RWPE2 (cell line): ENCODE measurements at regions not wholly inside any gene's neighbourhood (a gene's known extent, or its start where the extent isn't known, plus 50 kb on each side); places are given as distances from the start of the nearest gene placed in this dataset.

Source experiments
- ATAC-seq: fragments of 200-7000 bp; cut with Tn5 transposase; 3 replicates; pipeline ENCODE4 v1.9.1; 2021; ENCODE audit warnings: low read depth
- DNase-seq: peaks from one replicate; pipeline ENCODE4 v3.0.0-alpha.2; 2020; ENCODE audit warnings: low spot score
- H3K27ac ChIP-seq: fragments of 450-650 bp; 2 replicates; pipeline ENCODE4 v1.5.1; 2017; ENCODE audit warnings: mild to moderate bottlenecking; ENCODE audit not compliant: poor library complexity, severe bottlenecking
- H3K27me3 ChIP-seq: fragments of 250-450 bp; sonication (Bioruptor Pico); 2 replicates; pipeline ENCODE4 v1.5.1; 2021; ENCODE audit warnings: mild to moderate bottlenecking, moderate library complexity; ENCODE audit not compliant: insufficient read depth, poor library complexity, severe bottlenecking
- H3K36me3 ChIP-seq: fragments of 250-450 bp; sonication (Bioruptor Pico); 2 replicates; pipeline ENCODE4 v1.5.1; 2020; ENCODE audit warnings: low read depth, mild to moderate bottlenecking, moderate library complexity
- H3K4me1 ChIP-seq: fragments of 250-450 bp; sonication (Bioruptor Pico); 2 replicates; pipeline ENCODE4 v1.5.1; 2021; ENCODE audit warnings: mild to moderate bottlenecking, moderate library complexity; ENCODE audit not compliant: insufficient read depth, poor library complexity, severe bottlenecking
- H3K4me3 ChIP-seq: fragments of 250-450 bp; sonication (Bioruptor Pico); 2 replicates; pipeline ENCODE4 v1.5.1; 2021; ENCODE audit warnings: mild to moderate bottlenecking, moderate library complexity; ENCODE audit not compliant: severe bottlenecking
- H3K9me3 ChIP-seq: fragments of 250-450 bp; sonication (Bioruptor Pico); 2 replicates; pipeline ENCODE4 v1.5.1; 2021; ENCODE audit warnings: mild to moderate bottlenecking, moderate library complexity; ENCODE audit not compliant: severe bottlenecking
- CTCF ChIP-seq: fragments of 450-650 bp; IDR thresholded peaks from one replicate; pipeline ENCODE4 v1.5.1; 2017; ENCODE audit warnings: mild to moderate bottlenecking, moderate library complexity; ENCODE audit not compliant: poor library complexity, severe bottlenecking

GRCh38 chr1:14236097-14236496, 362.4 kb upstream of the KAZN start:
- no peak overlapping the region for H3K4me3 ChIP-seq
- no peaks in the 10 kb centered on the region for H3K9me3 ChIP-seq
- DNase-seq (no peak), ATAC-seq (no peak)
- H3K36me3 ChIP-seq = no peaks in the 10 kb centered on the region
- H3K27ac ChIP-seq = no peak overlapping the region
- no peaks in the 10 kb centered on the region for H3K27me3 ChIP-seq
- TF ChIP-seq CTCF = no peak
- H3K4me1 ChIP-seq = no peaks in the 10 kb centered on the region

- no peak for ATAC-seq
- Histone ChIP-seq H3K9me3 (no peaks in the 10 kb centered on the region), H3K36me3 (no peaks in the 10 kb centered on the region), H3K27me3 (no peaks in the 10 kb centered on the region), H3K4me1 (no peaks in the 10 kb centered on the region), H3K27ac (no peak overlapping the region), H3K4me3 (no peak overlapping the region)
- TF ChIP-seq CTCF = no peak
- DNase-seq = no peak
Measured at GRCh38 chr1:14238472-14239307, 359.8 kb upstream of the KAZN start.

GRCh38 chr1:14240265-14240664, 358.2 kb upstream of the KAZN start:
- no peak for TF ChIP-seq CTCF

GRCh38 chr1:14242123-14242522, 356.4 kb upstream of the KAZN start:
- Histone ChIP-seq H3K9me3 (no peaks in the 10 kb centered on the region), H3K36me3 (no peaks in the 10 kb centered on the region), H3K4me3 (no peak overlapping the region), H3K27ac (no peak overlapping the region), H3K4me1 (no peaks in the 10 kb centered on the region), H3K27me3 (no peaks in the 10 kb centered on the region)
- TF ChIP-seq CTCF = no peak
- no peak for ATAC-seq
- DNase-seq = no peak

More at GRCh38 chr1:14240265-14240664, 358.2 kb upstream of the KAZN start:
- Histone ChIP-seq H3K4me1 (no peaks in the 10 kb centered on the region), H3K9me3 (no peaks in the 10 kb centered on the region), H3K27me3 (no peaks in the 10 kb centered on the region), H3K36me3 (no peaks in the 10 kb centered on the region), H3K4me3 (no peak overlapping the region), H3K27ac (no peak overlapping the region)
- DNase-seq = no peak
- ATAC-seq = no peak

GRCh38 chr1:14242870-14243269, 355.6 kb upstream of the KAZN start:
- no peaks in the 10 kb centered on the region for H3K27me3 ChIP-seq
- H3K27ac ChIP-seq = no peak overlapping the region
- H3K36me3 ChIP-seq = no peaks in the 10 kb centered on the region
- TF ChIP-seq CTCF = no peak
- DNase-seq (no peak), ATAC-seq (no peak)
- no peaks in the 10 kb centered on the region for H3K9me3 ChIP-seq
- no peak overlapping the region for H3K4me3 ChIP-seq
- H3K4me1 ChIP-seq = no peaks in the 10 kb centered on the region
